ENCODE measurements at regions not wholly inside any gene's neighbourhood (a gene's known extent, or its start where the extent isn't known, plus 50 kb on each side); places are given as distances from the start of the nearest gene placed in this dataset.

GRCh38 chr10:128852902-128853301, 614.1 kb upstream of the MGMT start:
- no peaks in the 10 kb centered on the region for H3K36me3 ChIP-seq (ENCODE audit: control insufficient read depth, insufficient read depth, low read length)
- H3K4me3 ChIP-seq (ENCODE audit: low read length) = no peak overlapping the region
- no peak overlapping the region for H3K27ac ChIP-seq (ENCODE audit: low read depth, low read length)
- peaks cover 3% of the 10 kb centered on the region for H3K4me1 ChIP-seq (ENCODE audit: control insufficient read depth, insufficient read depth, low read length)
- H3K27me3 ChIP-seq (ENCODE audit: control insufficient read depth, insufficient read depth, low read length) = no peaks in the 10 kb centered on the region
- no peak overlapping the region for H3K9ac ChIP-seq (ENCODE audit: low read length)

GRCh38 chr10:128853537-128853936, 613.5 kb upstream of the MGMT start:
- Histone ChIP-seq H3K9ac (ENCODE audit: low read length) (no peak overlapping the region), H3K4me1 (ENCODE audit: control insufficient read depth, insufficient read depth, low read length) (peaks cover 3% of the 10 kb centered on the region), H3K27ac (ENCODE audit: low read depth, low read length) (no peak overlapping the region), H3K27me3 (ENCODE audit: control insufficient read depth, insufficient read depth, low read length) (no peaks in the 10 kb centered on the region), H3K4me3 (ENCODE audit: low read length) (no peak overlapping the region), H3K36me3 (ENCODE audit: control insufficient read depth, insufficient read depth, low read length) (no peaks in the 10 kb centered on the region)

- no peak overlapping the region for H3K4me3 ChIP-seq (ENCODE audit: low read length)
- no peaks in the 10 kb centered on the region for H3K36me3 ChIP-seq (ENCODE audit: control insufficient read depth, insufficient read depth, low read length)
- no peaks in the 10 kb centered on the region for H3K27me3 ChIP-seq (ENCODE audit: control insufficient read depth, insufficient read depth, low read length)
- no peak overlapping the region for H3K9ac ChIP-seq (ENCODE audit: low read length)
- H3K4me1 ChIP-seq (ENCODE audit: control insufficient read depth, insufficient read depth, low read length) = peaks cover 3% of the 10 kb centered on the region
- no peak overlapping the region for H3K27ac ChIP-seq (ENCODE audit: low read depth, low read length)
These were observed 612.8 kb upstream of the MGMT start for GRCh38 chr10:128854204-128854603.

GRCh38 chr10:128854963-128855362, 612.1 kb upstream of the MGMT start:
- no peak overlapping the region for H3K9ac ChIP-seq (ENCODE audit: low read length)
- no peak overlapping the region for H3K27ac ChIP-seq (ENCODE audit: low read depth, low read length)
- H3K4me1 ChIP-seq (ENCODE audit: control insufficient read depth, insufficient read depth, low read length) = peaks cover 3% of the 10 kb centered on the region
- no peaks in the 10 kb centered on the region for H3K36me3 ChIP-seq (ENCODE audit: control insufficient read depth, insufficient read depth, low read length)
- no peaks in the 10 kb centered on the region for H3K27me3 ChIP-seq (ENCODE audit: control insufficient read depth, insufficient read depth, low read length)
- H3K4me3 ChIP-seq (ENCODE audit: low read length) = no peak overlapping the region

GRCh38 chr10:128855618-128856428, 611.2 kb upstream of the MGMT start:
- Histone ChIP-seq H3K36me3 (ENCODE audit: control insufficient read depth, insufficient read depth, low read length) (no peaks in the 10 kb centered on the region), H3K27ac (ENCODE audit: low read depth, low read length) (no peak overlapping the region), H3K9ac (ENCODE audit: low read length) (no peak overlapping the region), H3K4me3 (ENCODE audit: low read length) (no peak overlapping the region), H3K27me3 (ENCODE audit: control insufficient read depth, insufficient read depth, low read length) (no peaks in the 10 kb centered on the region), H3K4me1 (ENCODE audit: control insufficient read depth, insufficient read depth, low read length) (peaks cover 3% of the 10 kb centered on the region)

GRCh38 chr10:128859738-128860386, 607.2 kb upstream of the MGMT start:
- Histone ChIP-seq H3K4me1 (ENCODE audit: control insufficient read depth, insufficient read depth, low read length) (no peaks in the 10 kb centered on the region), H3K36me3 (ENCODE audit: control insufficient read depth, insufficient read depth, low read length) (no peaks in the 10 kb centered on the region), H3K4me3 (ENCODE audit: low read length) (no peak overlapping the region), H3K27ac (ENCODE audit: low read depth, low read length) (no peak overlapping the region), H3K27me3 (ENCODE audit: control insufficient read depth, insufficient read depth, low read length) (no peaks in the 10 kb centered on the region), H3K9ac (ENCODE audit: low read length) (no peak overlapping the region)

- Histone ChIP-seq H3K27me3 (ENCODE audit: control insufficient read depth, insufficient read depth, low read length) (no peaks in the 10 kb centered on the region), H3K4me1 (ENCODE audit: control insufficient read depth, insufficient read depth, low read length) (no peaks in the 10 kb centered on the region), H3K4me3 (ENCODE audit: low read length) (no peak overlapping the region), H3K27ac (ENCODE audit: low read depth, low read length) (no peak overlapping the region), H3K9ac (ENCODE audit: low read length) (no peak overlapping the region), H3K36me3 (ENCODE audit: control insufficient read depth, insufficient read depth, low read length) (no peaks in the 10 kb centered on the region)
These were observed 606.5 kb upstream of the MGMT start for GRCh38 chr10:128860574-128860973.

GRCh38 chr10:128861018-128861901, 605.8 kb upstream of the MGMT start:
- Histone ChIP-seq H3K4me1 (ENCODE audit: control insufficient read depth, insufficient read depth, low read length) (no peaks in the 10 kb centered on the region), H3K27ac (ENCODE audit: low read depth, low read length) (no peak overlapping the region), H3K36me3 (ENCODE audit: control insufficient read depth, insufficient read depth, low read length) (no peaks in the 10 kb centered on the region), H3K9ac (ENCODE audit: low read length) (no peak overlapping the region), H3K27me3 (ENCODE audit: control insufficient read depth, insufficient read depth, low read length) (no peaks in the 10 kb centered on the region), H3K4me3 (ENCODE audit: low read length) (no peak overlapping the region)

GRCh38 chr10:128863411-128863810, 603.6 kb upstream of the MGMT start:
- Histone ChIP-seq H3K36me3 (ENCODE audit: control insufficient read depth, insufficient read depth, low read length) (no peaks in the 10 kb centered on the region), H3K4me1 (ENCODE audit: control insufficient read depth, insufficient read depth, low read length) (no peaks in the 10 kb centered on the region), H3K27ac (ENCODE audit: low read depth, low read length) (no peak overlapping the region), H3K9ac (ENCODE audit: low read length) (no peak overlapping the region), H3K27me3 (ENCODE audit: control insufficient read depth, insufficient read depth, low read length) (no peaks in the 10 kb centered on the region), H3K4me3 (ENCODE audit: low read length) (no peak overlapping the region)

GRCh38 chr10:128863823-128864405, 603.1 kb upstream of the MGMT start:
- no peaks in the 10 kb centered on the region for H3K36me3 ChIP-seq (ENCODE audit: control insufficient read depth, insufficient read depth, low read length)
- no peak overlapping the region for H3K4me3 ChIP-seq (ENCODE audit: low read length)
- no peaks in the 10 kb centered on the region for H3K4me1 ChIP-seq (ENCODE audit: control insufficient read depth, insufficient read depth, low read length)
- H3K9ac ChIP-seq (ENCODE audit: low read length) = no peak overlapping the region
- H3K27ac ChIP-seq (ENCODE audit: low read depth, low read length) = no peak overlapping the region
- H3K27me3 ChIP-seq (ENCODE audit: control insufficient read depth, insufficient read depth, low read length) = no peaks in the 10 kb centered on the region

GRCh38 chr10:128864554-128865295, 602.3 kb upstream of the MGMT start:
- no peaks in the 10 kb centered on the region for H3K4me1 ChIP-seq (ENCODE audit: control insufficient read depth, insufficient read depth, low read length)
- no peaks in the 10 kb centered on the region for H3K27me3 ChIP-seq (ENCODE audit: control insufficient read depth, insufficient read depth, low read length)
- H3K27ac ChIP-seq (ENCODE audit: low read depth, low read length) = no peak overlapping the region
- H3K4me3 ChIP-seq (ENCODE audit: low read length) = no peak overlapping the region
- no peaks in the 10 kb centered on the region for H3K36me3 ChIP-seq (ENCODE audit: control insufficient read depth, insufficient read depth, low read length)
- H3K9ac ChIP-seq (ENCODE audit: low read length) = no peak overlapping the region
